CD14-positive monocyte (primary cell): ENCODE measurements at regions not wholly inside any gene's neighbourhood (a gene's known extent, or its start where the extent isn't known, plus 50 kb on each side); places are given as distances from the start of the nearest gene placed in this dataset.

Experiments used
- DNase-seq, 3 donors: peaks; one replicate each; pipeline ENCODE4 v3.0.0-alpha.2; 2011 to 2022
- H2AFZ ChIP-seq: 2 replicates; pipeline ENCODE4 v1.6.0; 2012; ENCODE audit warnings: mild to moderate bottlenecking, low read depth, low read length, inconsistent platforms; ENCODE audit not compliant: insufficient read depth, poor library complexity, severe bottlenecking
- H3K27ac ChIP-seq, 2 donors: 1 replicate in 1 of 2; 2 replicates in 1 of 2; pipeline ENCODE4 v1.5.1; 2012 to 2013; ENCODE audit warnings: low read length in 2 of 2, control low read depth in 1 of 2, inconsistent platforms in 1 of 2, low read depth in 1 of 2, mild to moderate bottlenecking in 1 of 2
- H3K27me3 ChIP-seq, 2 donors: one replicate each; pipeline versions ENCODE4 v1.6.0 to v1.6.1; 2011 to 2013; ENCODE audit warnings: low read length in 2 of 2; ENCODE audit not compliant: control insufficient read depth in 2 of 2, insufficient read depth in 2 of 2
- H3K36me3 ChIP-seq, 2 donors: replicated peaks in 1 of 2; 1 replicate in 1 of 2; 2 replicates in 1 of 2; pipeline versions ENCODE4 v1.5.1 to v1.6.1; 2012 to 2013; ENCODE audit warnings: low read length in 2 of 2, control low read depth in 1 of 2, inconsistent platforms in 1 of 2, mild to moderate bottlenecking in 1 of 2; ENCODE audit not compliant: insufficient read depth in 2 of 2, control insufficient read depth in 1 of 2
- H3K4me1 ChIP-seq, 2 donors: 1 replicate in 1 of 2; 2 replicates in 1 of 2; pipeline versions ENCODE4 v1.5.1 to v1.6.1; 2012 to 2013; ENCODE audit warnings: low read length in 2 of 2, control low read depth in 1 of 2, inconsistent platforms in 1 of 2, mild to moderate bottlenecking in 1 of 2, moderate library complexity in 1 of 2; ENCODE audit not compliant: insufficient read depth in 2 of 2, control insufficient read depth in 1 of 2
- H3K4me2 ChIP-seq: replicated peaks from 2 replicates; pipeline ENCODE3; 2012; ENCODE audit warnings: low read length, moderate library complexity, mild to moderate bottlenecking; ENCODE audit not compliant: poor library complexity, severe bottlenecking; ENCODE audit errors: extremely low read depth
- H3K4me3 ChIP-seq, 3 experiments: fragments of 200-600 bp in 1 of 3; sonication (generic) in 1 of 3; replicated peaks in 1 of 3; 1 replicate in 2 of 3; 2 replicates in 1 of 3; pipeline ENCODE4 v1.5.1; 2011 to 2013; ENCODE audit warnings: low read length in 3 of 3, mild to moderate bottlenecking in 3 of 3, control low read depth in 2 of 3, low read depth in 2 of 3, inconsistent platforms in 1 of 3, moderate library complexity in 1 of 3
- H3K79me2 ChIP-seq: 2 replicates; pipeline ENCODE4 v1.6.0; 2012; ENCODE audit warnings: mild to moderate bottlenecking, control low read depth, inconsistent platforms, low read length, moderate library complexity; ENCODE audit not compliant: insufficient read depth
- H3K9ac ChIP-seq: 2 replicates; pipeline ENCODE4 v1.6.0; 2017; ENCODE audit warnings: low read length, mild to moderate bottlenecking; ENCODE audit not compliant: insufficient read depth, poor library complexity, severe bottlenecking
- H3K9me3 ChIP-seq, 2 donors: replicated peaks in 1 of 2; 1 replicate in 1 of 2; 2 replicates in 1 of 2; pipeline versions ENCODE4 v1.5.1 to v1.6.1; 2012 to 2013; ENCODE audit warnings: low read length in 2 of 2, control low read depth in 1 of 2; ENCODE audit not compliant: control insufficient read depth in 1 of 2, insufficient read depth in 1 of 2
- H4K20me1 ChIP-seq: 2 replicates; pipeline ENCODE4 v1.6.0; 2012; ENCODE audit warnings: mild to moderate bottlenecking, low read length, control low read depth, moderate library complexity; ENCODE audit not compliant: insufficient read depth
- H3K27ac Mint-ChIP-seq, 7 donors: one replicate each; pipeline ENCODE4 v1.8.0; 2020; ENCODE audit warnings: mild to moderate bottlenecking in 7 of 7, mixed read lengths in 7 of 7, moderate library complexity in 6 of 7, inconsistent platforms in 2 of 7
- H3K27me3 Mint-ChIP-seq, 3 donors: one replicate each; pipeline ENCODE4 v1.8.0; 2021 to 2022; ENCODE audit warnings: low read depth in 3 of 3, mild to moderate bottlenecking in 3 of 3, mixed read lengths in 3 of 3, moderate library complexity in 3 of 3, inconsistent platforms in 1 of 3
- H3K36me3 Mint-ChIP-seq, 2 donors: one replicate each; pipeline ENCODE4 v1.8.0; 2020; ENCODE audit warnings: mixed read lengths in 2 of 2, inconsistent platforms in 1 of 2, mild to moderate bottlenecking in 1 of 2
- H3K4me1 Mint-ChIP-seq: one replicate; pipeline ENCODE4 v1.8.0; 2020; ENCODE audit warnings: mild to moderate bottlenecking, mixed read lengths
- H3K4me3 Mint-ChIP-seq, 2 donors: one replicate each; pipeline ENCODE4 v1.8.0; 2020; ENCODE audit warnings: mild to moderate bottlenecking in 2 of 2, mixed read lengths in 2 of 2, moderate library complexity in 1 of 2
- H3K9me3 Mint-ChIP-seq, 7 donors: one replicate each; pipeline ENCODE4 v1.8.0; 2020 to 2022; ENCODE audit warnings: mixed read lengths in 7 of 7, mild to moderate bottlenecking in 6 of 7, moderate library complexity in 6 of 7, inconsistent platforms in 2 of 7
- WGBS: methylation state at CpG from one replicate; pipeline ENCODE4 v1.1.5; 2013; ENCODE audit warnings: missing lambda C conversion rate; ENCODE audit not compliant: insufficient coverage; 5-methylcytosine and 5-hydroxymethylcytosine counted together
- intact Hi-C, 2 donors: fragments of 100-400 bp; cut with micrococcal nuclease; formaldehyde crosslinking; loops; one replicate each; pipeline versions ENCODE4 v1.15.0 to v1.15.1; 2023
- TF ChIP-seq, protein P1 (sequence below): fragments of 200-600 bp; IDR thresholded peaks from one replicate; pipeline ENCODE4 v1.8.0; 2022; ENCODE audit warnings: antibody characterized with exemption, mild to moderate bottlenecking

DNA sequence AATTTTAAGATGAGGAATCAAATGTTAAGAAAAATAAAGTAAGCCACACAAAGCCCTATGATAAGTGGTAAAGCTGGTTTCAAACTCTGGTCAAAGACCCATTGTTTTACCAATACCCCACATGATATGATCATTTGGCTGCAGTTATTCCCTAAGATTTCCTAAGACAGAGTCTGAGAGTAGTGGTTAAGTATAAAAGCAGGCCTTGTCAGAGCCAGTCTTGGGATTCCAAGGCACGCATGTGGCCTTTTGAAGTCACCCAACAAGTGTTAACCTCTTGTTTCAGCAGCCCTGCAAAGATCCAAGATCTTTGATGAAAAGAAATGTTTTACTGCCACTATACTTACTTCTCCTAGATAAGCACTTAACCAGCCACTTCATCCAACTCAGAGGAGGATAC lies 159.2 kb downstream of the SIPA1L2 start:
- peaks cover 7 to 14% of the 10 kb centered on the region in 2 donors for H3K36me3 Mint-ChIP-seq
- H3K4me1 Mint-ChIP-seq, result peaks cover 11% of the 10 kb centered on the region
- TF ChIP-seq, protein P1, sequence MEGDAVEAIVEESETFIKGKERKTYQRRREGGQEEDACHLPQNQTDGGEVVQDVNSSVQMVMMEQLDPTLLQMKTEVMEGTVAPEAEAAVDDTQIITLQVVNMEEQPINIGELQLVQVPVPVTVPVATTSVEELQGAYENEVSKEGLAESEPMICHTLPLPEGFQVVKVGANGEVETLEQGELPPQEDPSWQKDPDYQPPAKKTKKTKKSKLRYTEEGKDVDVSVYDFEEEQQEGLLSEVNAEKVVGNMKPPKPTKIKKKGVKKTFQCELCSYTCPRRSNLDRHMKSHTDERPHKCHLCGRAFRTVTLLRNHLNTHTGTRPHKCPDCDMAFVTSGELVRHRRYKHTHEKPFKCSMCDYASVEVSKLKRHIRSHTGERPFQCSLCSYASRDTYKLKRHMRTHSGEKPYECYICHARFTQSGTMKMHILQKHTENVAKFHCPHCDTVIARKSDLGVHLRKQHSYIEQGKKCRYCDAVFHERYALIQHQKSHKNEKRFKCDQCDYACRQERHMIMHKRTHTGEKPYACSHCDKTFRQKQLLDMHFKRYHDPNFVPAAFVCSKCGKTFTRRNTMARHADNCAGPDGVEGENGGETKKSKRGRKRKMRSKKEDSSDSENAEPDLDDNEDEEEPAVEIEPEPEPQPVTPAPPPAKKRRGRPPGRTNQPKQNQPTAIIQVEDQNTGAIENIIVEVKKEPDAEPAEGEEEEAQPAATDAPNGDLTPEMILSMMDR, result no peak
- no CpG with 5 or more reads among the region's 1 CpG for WGBS
- intact Hi-C loops, result no loop called here
- H3K4me3 Mint-ChIP-seq, result no peak overlapping the region
- Histone ChIP-seq H3K9me3 (no peaks in the 10 kb centered on the region), H2AFZ (no peak overlapping the region), H3K4me2 (no peak overlapping the region), H3K27ac (no peak overlapping the region), H3K27me3 (no peaks in the 10 kb centered on the region), H3K4me1 (peaks cover 4 to 5% of the 10 kb centered on the region in 2 donors), H4K20me1 (no peaks in the 10 kb centered on the region), H3K79me2 (no peaks in the 10 kb centered on the region), H3K9ac (no peak overlapping the region), H3K4me3 (no peak overlapping the region), H3K36me3 (peaks cover 0 to 8% of the 10 kb centered on the region in 2 donors)
- DNase-seq, result no peak
- H3K27ac Mint-ChIP-seq, result no peak overlapping the region
- peaks cover 0 to 1% (median 0%) of the 10 kb centered on the region in 3 donors for H3K27me3 Mint-ChIP-seq
- peaks cover 0 to 2% (median 0%) of the 10 kb centered on the region in 7 donors for H3K9me3 Mint-ChIP-seq

DNA sequence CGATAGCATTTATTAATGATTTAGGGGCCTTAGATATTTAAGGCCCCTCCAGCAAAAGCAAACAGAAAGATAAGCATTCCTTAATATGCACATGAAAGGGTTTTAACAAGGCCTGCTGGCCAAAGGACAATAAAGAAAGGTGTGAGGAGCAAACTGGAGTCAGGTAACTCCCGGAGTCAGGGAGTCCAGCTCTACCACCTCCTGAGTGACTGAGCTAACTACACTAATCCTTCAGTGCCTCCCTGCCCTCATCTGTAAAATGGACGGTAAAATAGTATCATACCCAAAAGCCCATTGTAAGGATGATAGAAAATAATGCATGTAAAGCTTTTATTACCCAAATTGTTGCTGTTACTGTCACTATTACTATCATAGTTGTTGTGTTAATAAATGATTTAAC lies 161.7 kb downstream of the SIPA1L2 start:
- Histone ChIP-seq H3K79me2 (no peaks in the 10 kb centered on the region), H3K4me1 (peaks cover 4 to 5% of the 10 kb centered on the region in 2 donors), H3K36me3 (peaks cover 0 to 22% of the 10 kb centered on the region in 2 donors), H3K9ac (no peak overlapping the region), H3K27ac (no peak overlapping the region), H3K4me3 (no peak overlapping the region), H3K9me3 (no peaks in the 10 kb centered on the region), H2AFZ (no peak overlapping the region), H3K4me2 (no peak overlapping the region), H4K20me1 (no peaks in the 10 kb centered on the region), H3K27me3 (no peaks in the 10 kb centered on the region)
- Mint-ChIP-seq H3K27me3 (peaks cover 0 to 1% (median 0%) of the 10 kb centered on the region in 3 donors), H3K4me1 (peaks cover 5% of the 10 kb centered on the region), H3K27ac (no peak overlapping the region), H3K9me3 (peaks cover 0 to 2% (median 0%) of the 10 kb centered on the region in 7 donors), H3K4me3 (no peak overlapping the region), H3K36me3 (peaks cover 17 to 24% of the 10 kb centered on the region in 2 donors)
- DNase-seq, result no peak
- TF ChIP-seq, protein P1, result no peak
- WGBS, result no CpG with 5 or more reads among the region's 3 CpGs
- intact Hi-C loops, result no loop called here
